ENCODE measurements at regions not wholly inside any gene's neighbourhood (a gene's known extent, or its start where the extent isn't known, plus 50 kb on each side); places are given as distances from the start of the nearest gene placed in this dataset.

DNA sequence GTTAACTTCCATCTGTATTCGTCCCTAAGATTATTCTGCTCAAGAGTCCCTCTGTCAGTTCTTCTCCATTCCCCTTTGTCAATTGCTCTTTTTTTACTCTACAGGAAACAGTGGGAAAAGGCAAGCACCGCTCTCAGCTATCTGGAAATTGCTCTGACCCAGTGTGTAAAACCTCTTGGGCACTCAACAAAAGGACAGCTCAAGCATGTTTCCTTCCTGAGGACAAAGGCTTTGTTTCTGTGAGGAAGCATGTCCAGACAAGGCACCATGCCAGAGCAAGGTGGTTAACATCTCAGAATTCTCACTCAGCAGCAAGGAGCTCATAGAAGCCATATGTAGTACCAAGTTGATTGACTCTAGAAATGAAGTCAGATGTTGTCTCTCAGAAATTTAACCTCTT is 735.6 kb downstream of the TSN start:
- H3K27ac Mint-ChIP-seq = no peak overlapping the region
- no peak for DNase-seq
- intact Hi-C loops (cut with micrococcal nuclease) = no loop called here
- peaks cover 1 to 8% (median 4%) of the 10 kb centered on the region in 7 donors for H3K9me3 Mint-ChIP-seq
- TF ChIP-seq, protein P1, sequence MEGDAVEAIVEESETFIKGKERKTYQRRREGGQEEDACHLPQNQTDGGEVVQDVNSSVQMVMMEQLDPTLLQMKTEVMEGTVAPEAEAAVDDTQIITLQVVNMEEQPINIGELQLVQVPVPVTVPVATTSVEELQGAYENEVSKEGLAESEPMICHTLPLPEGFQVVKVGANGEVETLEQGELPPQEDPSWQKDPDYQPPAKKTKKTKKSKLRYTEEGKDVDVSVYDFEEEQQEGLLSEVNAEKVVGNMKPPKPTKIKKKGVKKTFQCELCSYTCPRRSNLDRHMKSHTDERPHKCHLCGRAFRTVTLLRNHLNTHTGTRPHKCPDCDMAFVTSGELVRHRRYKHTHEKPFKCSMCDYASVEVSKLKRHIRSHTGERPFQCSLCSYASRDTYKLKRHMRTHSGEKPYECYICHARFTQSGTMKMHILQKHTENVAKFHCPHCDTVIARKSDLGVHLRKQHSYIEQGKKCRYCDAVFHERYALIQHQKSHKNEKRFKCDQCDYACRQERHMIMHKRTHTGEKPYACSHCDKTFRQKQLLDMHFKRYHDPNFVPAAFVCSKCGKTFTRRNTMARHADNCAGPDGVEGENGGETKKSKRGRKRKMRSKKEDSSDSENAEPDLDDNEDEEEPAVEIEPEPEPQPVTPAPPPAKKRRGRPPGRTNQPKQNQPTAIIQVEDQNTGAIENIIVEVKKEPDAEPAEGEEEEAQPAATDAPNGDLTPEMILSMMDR (IDR thresholded peaks at IDR 0.05) = no peak
- Histone ChIP-seq H3K4me2 (replicated peaks; ENCODE audit: extremely low read depth, low read length, poor library complexity, severe bottlenecking) (no peak overlapping the region), H3K9me3 (replicated peaks in 1 of 2; ENCODE audit: control insufficient read depth in 1 of 2, insufficient read depth in 1 of 2, low read length in 2 of 2) (peaks cover 0 to 3% of the 10 kb centered on the region in 2 donors), H3K9ac (ENCODE audit: insufficient read depth, low read length, poor library complexity, severe bottlenecking) (no peak overlapping the region), H4K20me1 (ENCODE audit: insufficient read depth, low read length) (no peaks in the 10 kb centered on the region), H3K36me3 (replicated peaks in 1 of 2; ENCODE audit: control insufficient read depth in 1 of 2, insufficient read depth in 2 of 2, low read length in 2 of 2) (no peaks in the 10 kb centered on the region), H3K27ac (ENCODE audit: low read depth in 1 of 2, low read length in 2 of 2) (no peak overlapping the region), H3K79me2 (ENCODE audit: insufficient read depth, low read length) (no peaks in the 10 kb centered on the region), H3K4me1 (ENCODE audit: control insufficient read depth in 1 of 2, insufficient read depth in 2 of 2, low read length in 2 of 2) (no peaks in the 10 kb centered on the region), H3K27me3 (ENCODE audit: control insufficient read depth in 2 of 2, insufficient read depth in 2 of 2, low read length in 2 of 2) (no peaks in the 10 kb centered on the region), H3K4me3 (replicated peaks in 1 of 3; ENCODE audit: low read depth in 2 of 3, low read length in 3 of 3) (no peak overlapping the region), H2AFZ (ENCODE audit: insufficient read depth, low read depth, low read length, poor library complexity, severe bottlenecking) (no peak overlapping the region)
- no peak overlapping the region for H3K4me3 Mint-ChIP-seq
- H3K27me3 Mint-ChIP-seq (ENCODE audit: low read depth in 3 of 3) = no peaks in the 10 kb centered on the region
- no peaks in the 10 kb centered on the region for H3K36me3 Mint-ChIP-seq
- no peaks in the 10 kb centered on the region for H3K4me1 Mint-ChIP-seq
- 43% methylated on average over 1 of the region's 2 CpGs for WGBS (ENCODE audit: insufficient coverage)

DNA sequence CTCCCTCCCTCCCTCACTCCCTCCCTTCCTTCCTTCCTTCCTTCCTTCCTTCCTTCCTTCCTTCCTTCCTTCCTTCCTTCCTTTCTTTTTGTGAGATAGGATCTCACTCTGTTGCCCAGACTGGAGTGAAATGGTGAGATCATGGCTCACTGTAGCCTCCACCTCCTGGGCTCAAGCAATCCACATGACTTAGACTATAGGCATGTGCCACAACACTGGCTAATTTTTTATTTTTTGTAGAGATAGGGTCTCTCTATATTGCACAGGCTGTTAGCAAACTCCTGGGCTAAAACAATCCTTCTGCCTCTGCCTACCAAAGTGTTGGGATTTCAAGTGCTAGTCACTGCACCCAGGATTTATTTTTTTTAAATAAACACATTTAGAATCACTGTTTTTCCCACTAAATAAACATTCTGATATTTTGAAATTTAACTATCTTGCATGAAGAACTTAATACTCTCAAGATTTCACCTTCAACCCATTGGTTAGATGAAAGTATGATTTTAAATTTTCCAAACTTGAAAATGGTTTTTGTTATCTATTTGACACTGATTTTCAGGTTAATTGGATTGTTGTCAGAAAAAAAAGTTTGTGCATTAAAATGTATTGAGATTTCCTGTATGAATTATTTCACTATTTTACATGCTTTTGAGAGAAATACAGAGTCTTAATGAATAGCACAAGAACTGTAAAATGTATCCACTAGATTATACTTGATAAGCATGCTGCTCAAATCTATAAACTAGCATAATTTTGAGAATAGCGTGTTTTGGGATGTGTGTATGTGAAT is 745.1 kb downstream of the TSN start:
- Histone ChIP-seq H3K4me2 (replicated peaks; ENCODE audit: extremely low read depth, low read length, poor library complexity, severe bottlenecking) (no peak overlapping the region), H3K27me3 (ENCODE audit: control insufficient read depth in 2 of 2, insufficient read depth in 2 of 2, low read length in 2 of 2) (no peaks in the 10 kb centered on the region), H3K79me2 (ENCODE audit: insufficient read depth, low read length) (no peaks in the 10 kb centered on the region), H3K27ac (ENCODE audit: low read depth in 1 of 2, low read length in 2 of 2) (no peak overlapping the region), H4K20me1 (ENCODE audit: insufficient read depth, low read length) (no peaks in the 10 kb centered on the region), H3K9me3 (replicated peaks in 1 of 2; ENCODE audit: control insufficient read depth in 1 of 2, insufficient read depth in 1 of 2, low read length in 2 of 2) (no peaks in the 10 kb centered on the region), H3K4me1 (ENCODE audit: control insufficient read depth in 1 of 2, insufficient read depth in 2 of 2, low read length in 2 of 2) (no peaks in the 10 kb centered on the region), H3K9ac (ENCODE audit: insufficient read depth, low read length, poor library complexity, severe bottlenecking) (no peak overlapping the region), H2AFZ (ENCODE audit: insufficient read depth, low read depth, low read length, poor library complexity, severe bottlenecking) (no peak overlapping the region), H3K4me3 (replicated peaks in 1 of 3; ENCODE audit: low read depth in 2 of 3, low read length in 3 of 3) (no peak overlapping the region), H3K36me3 (replicated peaks in 1 of 2; ENCODE audit: control insufficient read depth in 1 of 2, insufficient read depth in 2 of 2, low read length in 2 of 2) (no peaks in the 10 kb centered on the region)
- no peak overlapping the region for H3K27ac Mint-ChIP-seq
- no peak for DNase-seq
- peaks cover 0 to 3% (median 0%) of the 10 kb centered on the region in 3 donors for H3K27me3 Mint-ChIP-seq (ENCODE audit: low read depth in 3 of 3)
- no peaks in the 10 kb centered on the region for H3K4me1 Mint-ChIP-seq
- intact Hi-C loops (cut with micrococcal nuclease) = no loop called here
- TF ChIP-seq, protein P1 (IDR thresholded peaks at IDR 0.05) = no peak
- peaks cover 4 to 9% (median 5%) of the 10 kb centered on the region in 7 donors for H3K9me3 Mint-ChIP-seq
- H3K4me3 Mint-ChIP-seq = no peak overlapping the region
- H3K36me3 Mint-ChIP-seq = no peaks in the 10 kb centered on the region
- WGBS (ENCODE audit: insufficient coverage) = no CpG with 5 or more reads among the region's 1 CpG
